H1 (cell line): ENCODE measurements at regions not wholly inside any gene's neighbourhood (a gene's known extent, or its start where the extent isn't known, plus 50 kb on each side); places are given as distances from the start of the nearest gene placed in this dataset.

Source experiments
- CTCF ChIA-PET: fragments of 300-600 bp; sonication (Branson Sonifier 250); formaldehyde crosslinking; loops from one replicate; lab custom pipeline; 2021; ENCODE audit not compliant: partially characterized antibody; lab: Charles Lee
- POLR2A ChIA-PET: fragments of 300-600 bp; sonication (Branson Sonifier 250); formaldehyde crosslinking; loops from one replicate; lab custom pipeline; 2021; ENCODE audit warnings: inconsistent platforms; ENCODE audit not compliant: partially characterized antibody; lab: Charles Lee
- DNase-seq, 2 experiments: peaks; one replicate each; pipeline versions ENCODE4 v3.0.0 to v3.0.0-alpha.2; 2010 to 2022; ENCODE audit warnings: low spot score in 2 of 2, low read depth in 1 of 2, mixed read lengths in 1 of 2
- FAIRE-seq: peaks from 2 replicates; lab custom pipeline; 2011; peaks lifted over from hg19 to GRCh38; lab: Jason Lieb, UNC
- H2AFZ ChIP-seq: 2 replicates; pipeline ENCODE4 v1.8.1; 2012; ENCODE audit warnings: low read length, inconsistent platforms
- H2AK5ac ChIP-seq: 2 replicates; pipeline ENCODE4 v1.6.1; 2013; ENCODE audit warnings: low read depth, low read length
- H2BK120ac ChIP-seq: replicated peaks from 2 replicates; pipeline ENCODE3; 2013; ENCODE audit warnings: low read depth, low read length, inconsistent platforms
- H2BK12ac ChIP-seq: 2 replicates; pipeline ENCODE4 v1.6.1; 2013; ENCODE audit warnings: low read depth, low read length
- H2BK15ac ChIP-seq: 2 replicates; pipeline ENCODE4 v1.6.1; 2013; ENCODE audit warnings: low read length
- H2BK20ac ChIP-seq: 2 replicates; pipeline ENCODE4 v1.6.1; 2013; ENCODE audit warnings: low read length
- H2BK5ac ChIP-seq: 2 replicates; pipeline ENCODE4 v1.6.1; 2013; ENCODE audit warnings: low read depth, low read length
- H3K14ac ChIP-seq: 2 replicates; pipeline ENCODE4 v1.6.1; 2013; ENCODE audit warnings: inconsistent platforms; ENCODE audit not compliant: insufficient read length
- H3K18ac ChIP-seq: 2 replicates; pipeline ENCODE4 v1.6.1; 2013; ENCODE audit warnings: low read length; ENCODE audit errors: extremely low read depth
- H3K23ac ChIP-seq: 2 replicates; pipeline ENCODE4 v1.6.1; 2013; ENCODE audit warnings: inconsistent platforms; ENCODE audit not compliant: insufficient read length
- H3K23me2 ChIP-seq: 2 replicates; pipeline ENCODE4 v1.6.1; 2013; ENCODE audit warnings: low read depth, low read length
- H3K27ac ChIP-seq: 2 replicates; pipeline ENCODE4 v1.6.1; 2011; ENCODE audit warnings: low read depth, low read length, inconsistent platforms
- H3K27me3 ChIP-seq, 4 experiments: replicated peaks in 1 of 4; 1 replicate in 1 of 4; 2 replicates in 3 of 4; pipeline versions ENCODE4 v1.6.1 to v1.8.1; 2011 to 2013; ENCODE audit warnings: low read length in 3 of 4, mild to moderate bottlenecking in 3 of 4, inconsistent platforms in 2 of 4, mixed read lengths in 2 of 4, moderate library complexity in 1 of 4; ENCODE audit not compliant: control insufficient read depth in 3 of 4, insufficient read depth in 3 of 4; ENCODE audit errors: extremely low read depth in 1 of 4
- H3K36me3 ChIP-seq, 4 experiments: 2 replicates each; pipeline versions ENCODE4 v1.6.1 to v1.8.1; 2011 to 2013; ENCODE audit warnings: mild to moderate bottlenecking in 4 of 4, low read length in 3 of 4, moderate library complexity in 2 of 4, control low read depth in 1 of 4, inconsistent platforms in 1 of 4; ENCODE audit not compliant: insufficient read depth in 4 of 4, control insufficient read depth in 2 of 4
- H3K4ac ChIP-seq: replicated peaks from 2 replicates; pipeline ENCODE3; 2013; ENCODE audit warnings: low read length, low read depth, mixed read lengths, inconsistent platforms; ENCODE audit not compliant: insufficient read length
- H3K4me1 ChIP-seq, 4 experiments: replicated peaks in 1 of 4; 1 replicate in 1 of 4; 2 replicates in 3 of 4; pipeline versions ENCODE4 v1.6.1 to v1.8.1; 2011 to 2013; ENCODE audit warnings: low read length in 3 of 4, inconsistent platforms in 2 of 4, mixed read lengths in 1 of 4; ENCODE audit not compliant: insufficient read depth in 4 of 4, control insufficient read depth in 3 of 4
- H3K4me2 ChIP-seq, 2 experiments: 2 replicates each; pipeline versions ENCODE4 v1.6.1 to v1.8.1; 2011 to 2013; ENCODE audit warnings: low read depth in 2 of 2, low read length in 2 of 2, control low read depth in 1 of 2, inconsistent platforms in 1 of 2, mild to moderate bottlenecking in 1 of 2; ENCODE audit not compliant: insufficient read depth in 1 of 2
- H3K4me3 ChIP-seq, 4 experiments: fragments of 200-600, 300-600 bp in 1 of 4; sonication (generic), shearing (Covaris generic), sonication (Bioruptor Twin) in 1 of 4; 2 replicates each; pipeline versions ENCODE4 v1.5.1 to v1.8.1; 2011 to 2016; ENCODE audit warnings: low read length in 4 of 4, low read depth in 3 of 4, control low read depth in 2 of 4, inconsistent platforms in 2 of 4, mild to moderate bottlenecking in 2 of 4, mixed read lengths in 1 of 4, moderate library complexity in 1 of 4; ENCODE audit not compliant: insufficient read depth in 2 of 4; ENCODE audit errors: extremely low read depth in 1 of 4
- H3K56ac ChIP-seq: replicated peaks from 2 replicates; pipeline ENCODE3; 2013; ENCODE audit warnings: low read depth, mild to moderate bottlenecking, mixed read lengths, low read length, inconsistent platforms; ENCODE audit not compliant: insufficient read length
- H3K79me1 ChIP-seq: 2 replicates; pipeline ENCODE4 v1.6.1; 2013; ENCODE audit warnings: low read depth, low read length, control low read depth
- H3K79me2 ChIP-seq, 2 experiments: 2 replicates each; pipeline versions ENCODE4 v1.6.1 to v1.8.1; 2012 to 2013; ENCODE audit warnings: low read length in 2 of 2, mild to moderate bottlenecking in 2 of 2, inconsistent platforms in 1 of 2; ENCODE audit not compliant: insufficient read depth in 2 of 2, control insufficient read depth in 1 of 2
- H3K9ac ChIP-seq, 4 experiments: replicated peaks in 1 of 4; 1 replicate in 1 of 4; 2 replicates in 3 of 4; pipeline versions ENCODE4 v1.6.1 to v1.8.1; 2011 to 2013; ENCODE audit warnings: low read depth in 3 of 4, low read length in 3 of 4, control low read depth in 2 of 4, mild to moderate bottlenecking in 2 of 4, moderate library complexity in 2 of 4, inconsistent platforms in 1 of 4; ENCODE audit errors: extremely low read depth in 1 of 4
- H3K9me3 ChIP-seq, 2 experiments: 2 replicates each; pipeline versions ENCODE4 v1.6.1 to v1.8.1; 2012 to 2013; ENCODE audit warnings: mild to moderate bottlenecking in 2 of 2, moderate library complexity in 2 of 2, control low read depth in 1 of 2, inconsistent platforms in 1 of 2, low read depth in 1 of 2, low read length in 1 of 2, mixed read lengths in 1 of 2; ENCODE audit not compliant: insufficient read depth in 2 of 2
- H4K20me1 ChIP-seq, 2 experiments: replicated peaks in 1 of 2; 2 replicates each; pipeline versions ENCODE3 to v1.8.1; 2011 to 2013; ENCODE audit warnings: inconsistent platforms in 2 of 2, low read length in 2 of 2, mild to moderate bottlenecking in 1 of 2; ENCODE audit not compliant: insufficient read depth in 2 of 2, control insufficient read depth in 1 of 2
- H4K5ac ChIP-seq: 2 replicates; pipeline ENCODE4 v1.6.1; 2013; ENCODE audit warnings: low read length, low read depth, mixed read lengths, inconsistent platforms; ENCODE audit not compliant: insufficient read length
- H4K8ac ChIP-seq: 2 replicates; pipeline ENCODE4 v1.8.0; 2013; ENCODE audit warnings: mild to moderate bottlenecking, moderate library complexity, low read length, inconsistent platforms; ENCODE audit not compliant: insufficient read depth; ENCODE audit errors: extremely low read depth
- H4K91ac ChIP-seq: replicated peaks from 2 replicates; pipeline ENCODE3; 2013; ENCODE audit warnings: low read length, mixed read lengths, inconsistent platforms; ENCODE audit not compliant: insufficient read length
- ASH2L ChIP-seq: fragments of 200-600, 300-600 bp; sonication (generic); IDR thresholded peaks from one replicate; pipeline ENCODE4 v1.7.1; 2017; ENCODE audit warnings: low read length
- BRCA1 ChIP-seq: IDR thresholded peaks from 2 replicates; pipeline ENCODE4 v1.6.1; 2012; ENCODE audit warnings: low read depth, low read length, improper control_type of control experiment
- FOSL1 ChIP-seq: IDR thresholded peaks from 2 replicates; pipeline ENCODE4 v1.6.1; 2011; ENCODE audit warnings: mild to moderate bottlenecking, low read depth, low read length, moderate library complexity; ENCODE audit not compliant: insufficient read depth
- HDAC6 ChIP-seq: IDR thresholded peaks from one replicate; pipeline ENCODE4 v1.7.1; 2012; ENCODE audit warnings: low read depth, mild to moderate bottlenecking, inconsistent platforms, low read length, moderate library complexity
- MAFK ChIP-seq: IDR thresholded peaks from 2 replicates; pipeline ENCODE4 v1.6.1; 2012; ENCODE audit warnings: low read depth, mild to moderate bottlenecking, improper control_type of control experiment, low read length
- SIRT6 ChIP-seq: IDR thresholded peaks from one replicate; pipeline ENCODE4 v1.7.1; 2012; ENCODE audit warnings: low read length, inconsistent platforms
- WGBS, 2 experiments: shearing (Covaris generic) in 1 of 2; methylation state at CpG; one replicate each; pipeline versions ENCODE4 v1.1.6 to v1.1.7; 2013 to 2015; ENCODE audit warnings: low lambda C conversion rate in 2 of 2, mixed read lengths in 2 of 2, inconsistent platforms in 1 of 2, low coverage in 1 of 2, missing lambda C conversion rate in 1 of 2; ENCODE audit not compliant: insufficient replicate concordance in 2 of 2, insufficient coverage in 1 of 2, insufficient read length in 1 of 2; ENCODE audit errors: extremely low coverage in 1 of 2, missing lambda C conversion rate in 1 of 2; 5-methylcytosine and 5-hydroxymethylcytosine counted together

GRCh38 chr1:82799261-82799660, 998.5 kb downstream of the ADGRL2 start:
- Histone ChIP-seq H3K36me3 (no peaks in the 10 kb centered on the region), H2AFZ (no peak overlapping the region), H2BK5ac (no peak overlapping the region), H3K9ac (no peak overlapping the region), H2BK12ac (no peak overlapping the region), H3K14ac (no peak overlapping the region), H3K18ac (no peak overlapping the region), H3K9me3 (no peaks in the 10 kb centered on the region), H3K23me2 (no peaks in the 10 kb centered on the region), H2AK5ac (no peak overlapping the region), H4K91ac (no peak overlapping the region), H3K4me2 (no peak overlapping the region), H4K20me1 (no peaks in the 10 kb centered on the region), H3K23ac (no peak overlapping the region), H3K4ac (no peak overlapping the region), H4K8ac (no peak overlapping the region), H3K27me3 (no peaks in the 10 kb centered on the region), H3K79me2 (no peaks in the 10 kb centered on the region), H3K4me3 (no peak overlapping the region), H3K27ac (no peak overlapping the region), H3K4me1 (no peaks in the 10 kb centered on the region), H2BK20ac (no peak overlapping the region), H3K79me1 (no peaks in the 10 kb centered on the region), H2BK15ac (no peak overlapping the region), H2BK120ac (no peak overlapping the region), H3K56ac (no peak overlapping the region), H4K5ac (no peak overlapping the region)
- ChIA-PET POLR2A (no interaction called here), CTCF (no interaction called here)
- 75% methylated on average over 1 of the region's 1 CpG; no CpG with 5 or more reads in 1 of the 2 experiments for WGBS, 2 experiments
- FAIRE-seq: no peak
- TF ChIP-seq HDAC6 (no peak), FOSL1 (no peak), SIRT6 (no peak), BRCA1 (no peak), ASH2L (no peak), MAFK (no peak)
- no peak for DNase-seq
